ENCODE measurements at regions not wholly inside any gene's neighbourhood (a gene's known extent, or its start where the extent isn't known, plus 50 kb on each side); places are given as distances from the start of the nearest gene placed in this dataset.

- no peak for DNase-seq (ENCODE audit: low read depth)
- no peak overlapping the region for H3K4me3 ChIP-seq (ENCODE audit: low read depth, low read length)
- no peak for TF ChIP-seq CTCF (IDR thresholded peaks at IDR 0.05; ENCODE audit: insufficient read depth, low read depth, low read length)
Observed at GRCh38 chr11:127528297-127528696, 527.7 kb upstream of the KIRREL3 start.

- no peak overlapping the region for H3K4me3 ChIP-seq (ENCODE audit: low read depth, low read length)
- TF ChIP-seq CTCF (IDR thresholded peaks at IDR 0.05; ENCODE audit: insufficient read depth, low read depth, low read length): no peak
- DNase-seq (ENCODE audit: low read depth): no peak
Observed at GRCh38 chr11:127524618-127525017, 524.0 kb upstream of the KIRREL3 start.

- H3K4me3 ChIP-seq (ENCODE audit: low read depth, low read length): no peak overlapping the region
- no peak for TF ChIP-seq CTCF (IDR thresholded peaks at IDR 0.05; ENCODE audit: insufficient read depth, low read depth, low read length)
- DNase-seq (ENCODE audit: low read depth): no peak
Observed at GRCh38 chr11:127521413-127521812, 520.8 kb upstream of the KIRREL3 start.

- no peak for DNase-seq (ENCODE audit: low read depth)
- TF ChIP-seq CTCF (IDR thresholded peaks at IDR 0.05; ENCODE audit: insufficient read depth, low read depth, low read length): no peak
- H3K4me3 ChIP-seq (ENCODE audit: low read depth, low read length): no peak overlapping the region
Observed at GRCh38 chr11:127507851-127508250, 507.3 kb upstream of the KIRREL3 start.

- DNase-seq (ENCODE audit: low read depth): no peak
- H3K4me3 ChIP-seq (ENCODE audit: low read depth, low read length): no peak overlapping the region
- TF ChIP-seq CTCF (IDR thresholded peaks at IDR 0.05; ENCODE audit: insufficient read depth, low read depth, low read length): no peak
Observed at GRCh38 chr11:127506647-127507046, 506.1 kb upstream of the KIRREL3 start.

GRCh38 chr11:127506126-127506525 lies 505.6 kb upstream of the KIRREL3 start:
- no peak for DNase-seq (ENCODE audit: low read depth)
- no peak for TF ChIP-seq CTCF (IDR thresholded peaks at IDR 0.05; ENCODE audit: insufficient read depth, low read depth, low read length)
- no peak overlapping the region for H3K4me3 ChIP-seq (ENCODE audit: low read depth, low read length)

GRCh38 chr11:127496165-127496564 lies 495.6 kb upstream of the KIRREL3 start:
- no peak for DNase-seq (ENCODE audit: low read depth)
- H3K4me3 ChIP-seq (ENCODE audit: low read depth, low read length): no peak overlapping the region
- TF ChIP-seq CTCF (IDR thresholded peaks at IDR 0.05; ENCODE audit: insufficient read depth, low read depth, low read length): no peak

Data from fibroblast of villous mesenchyme (primary cell).